HG03039 (cell line): ENCODE measurements at regions not wholly inside any gene's neighbourhood (a gene's known extent, or its start where the extent isn't known, plus 50 kb on each side); places are given as distances from the start of the nearest gene placed in this dataset.

Experiments used
- ATAC-seq: cut with Tn5 transposase; IDR thresholded peaks from one replicate; pipeline ENCODE4 v1.9.1; 2021; ENCODE audit warnings: mild to moderate bottlenecking, moderate library complexity; ENCODE audit not compliant: unreplicated experiment

DNA sequence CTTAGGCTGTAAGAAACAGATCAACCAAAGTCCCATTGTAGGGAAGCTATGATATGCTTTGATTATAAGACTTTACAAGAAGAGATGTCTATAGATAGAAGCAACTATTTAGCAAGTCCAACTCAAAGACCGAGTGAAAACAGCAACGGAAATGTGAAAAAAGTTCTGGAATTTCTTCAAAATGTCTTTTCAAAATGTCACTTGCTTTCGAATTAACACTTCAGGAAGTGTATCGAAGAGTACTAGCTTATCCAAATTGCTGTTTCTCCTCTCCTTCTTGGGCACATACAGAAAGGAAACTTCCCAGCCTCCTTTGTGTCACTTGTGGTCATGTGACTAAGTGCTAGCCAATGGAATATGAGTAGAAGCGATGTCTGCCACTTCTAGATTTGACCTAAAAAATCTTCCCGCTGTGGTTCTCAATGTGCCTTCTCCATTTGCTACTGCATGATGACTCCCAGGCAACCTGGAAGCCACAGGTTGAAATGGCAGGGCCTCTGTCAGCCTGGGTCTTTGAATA lies 89.9 kb downstream of the TSEN15 start:
- no peak for ATAC-seq

DNA sequence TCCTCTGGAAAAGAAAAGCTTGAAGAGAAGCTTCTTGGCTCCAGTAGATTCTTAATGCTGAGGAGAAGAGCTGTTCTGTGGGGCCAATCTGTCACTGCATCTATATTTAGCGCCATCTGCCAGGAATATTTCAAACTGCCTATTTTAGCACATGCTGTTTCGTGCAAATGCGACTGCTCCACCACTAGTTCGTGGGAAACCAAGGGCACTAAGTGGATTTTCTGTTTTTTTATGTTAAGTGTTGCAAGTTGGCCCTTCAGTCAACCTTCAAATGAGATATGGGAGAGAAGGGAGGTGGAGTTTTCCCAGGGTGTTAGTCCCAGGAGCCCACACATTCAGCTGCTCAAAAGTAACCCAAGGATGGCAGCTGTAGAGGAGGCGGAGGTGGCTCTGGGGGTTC lies 91.9 kb downstream of the TSEN15 start:
- no peak for ATAC-seq

DNA sequence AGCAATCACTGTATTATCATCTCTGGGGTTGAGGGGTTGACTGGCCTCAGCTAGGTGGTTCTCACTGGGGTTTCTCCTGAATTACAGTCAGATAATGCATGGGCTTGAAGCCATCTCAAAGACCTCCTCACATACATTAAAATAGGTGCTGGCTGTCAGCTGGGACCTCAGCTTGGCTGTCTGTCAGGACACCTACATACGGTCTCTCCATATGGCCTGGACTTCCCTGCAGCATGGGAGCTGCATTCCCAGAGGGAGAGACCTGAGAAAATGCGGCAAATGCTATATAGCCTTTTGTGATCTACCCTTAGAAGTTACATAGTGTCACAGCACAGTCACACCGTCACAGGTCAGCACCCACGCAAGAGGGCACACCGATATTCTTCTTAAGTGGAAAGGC lies 93.6 kb downstream of the TSEN15 start:
- no peak for ATAC-seq

DNA sequence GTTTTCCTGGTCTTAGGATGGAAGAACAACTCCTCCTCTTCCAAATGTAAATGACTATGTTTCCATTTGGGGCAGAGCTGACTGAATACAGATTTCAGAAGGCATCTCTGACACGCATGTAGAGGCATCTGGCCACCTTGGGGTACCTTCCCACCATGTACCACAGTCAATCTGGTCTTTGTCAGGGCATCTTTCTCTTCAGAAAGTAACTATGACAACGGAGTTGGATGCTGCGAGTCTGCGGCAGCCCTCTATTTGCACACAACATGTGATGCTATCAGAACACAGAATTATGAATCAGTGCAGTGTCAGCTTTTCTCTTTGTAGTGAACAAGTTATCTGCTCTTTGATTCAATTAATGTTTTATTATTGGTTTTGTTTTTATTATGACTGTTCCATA lies 94.7 kb downstream of the TSEN15 start:
- ATAC-seq: no peak

DNA sequence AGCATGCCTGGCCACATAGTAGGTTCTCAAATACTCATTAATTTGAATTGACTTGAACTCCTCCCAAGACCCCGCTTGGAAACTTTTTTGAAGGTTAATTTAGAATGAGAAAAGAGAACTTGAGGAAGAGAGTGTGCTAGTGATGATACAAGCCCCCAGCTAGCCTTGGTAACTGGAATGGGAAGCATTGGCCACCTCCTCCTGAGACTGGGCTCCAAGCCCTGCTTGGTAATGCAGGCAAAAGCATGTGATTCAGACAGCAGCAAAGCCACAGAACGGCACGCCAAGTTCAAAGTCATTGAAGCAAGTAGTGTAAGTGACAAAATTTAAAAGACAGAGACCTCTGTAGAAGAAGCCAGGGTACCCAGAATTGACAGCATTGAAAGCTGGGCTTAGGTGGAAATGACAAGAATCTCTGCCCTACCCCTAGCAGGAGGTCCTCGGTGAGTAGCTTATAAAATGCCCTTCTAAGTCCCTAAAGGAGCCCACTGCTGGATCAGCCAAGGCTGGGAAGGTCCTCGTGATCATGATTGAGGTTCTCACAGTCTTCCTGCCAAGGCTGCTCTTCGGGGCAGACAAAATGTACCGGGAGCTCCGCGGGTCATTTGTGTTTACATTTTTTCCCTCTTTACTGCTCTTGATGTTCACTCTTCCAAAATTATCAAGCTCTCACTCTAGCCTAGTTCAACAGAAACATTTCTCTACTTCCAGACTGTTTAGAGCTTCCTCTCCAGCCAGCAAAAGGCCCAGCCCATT lies 99.4 kb downstream of the TSEN15 start:
- ATAC-seq: no peak

DNA sequence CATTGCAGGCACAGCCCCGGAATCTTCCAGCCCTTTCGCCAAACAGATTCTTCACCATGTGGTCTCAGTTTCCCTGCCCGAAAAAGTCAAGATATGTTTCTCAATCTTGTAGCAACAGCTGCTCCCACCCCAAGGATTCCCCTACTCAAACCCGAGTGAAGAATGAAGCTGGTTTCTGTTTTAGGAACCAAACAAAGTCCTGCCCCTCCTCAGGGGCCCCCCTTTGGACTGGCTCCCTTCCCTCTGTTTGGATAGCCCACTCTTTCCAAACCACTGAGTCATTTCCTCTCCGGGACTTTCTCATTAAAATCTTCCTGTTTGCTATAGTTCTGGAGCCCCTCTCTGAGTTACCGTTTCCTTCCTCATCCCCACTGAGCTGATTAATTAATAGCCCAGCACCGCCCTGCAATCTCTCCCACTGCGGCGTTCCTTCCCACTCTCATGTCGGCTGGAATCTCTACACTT lies 100.9 kb downstream of the TSEN15 start:
- ATAC-seq: no peak

DNA sequence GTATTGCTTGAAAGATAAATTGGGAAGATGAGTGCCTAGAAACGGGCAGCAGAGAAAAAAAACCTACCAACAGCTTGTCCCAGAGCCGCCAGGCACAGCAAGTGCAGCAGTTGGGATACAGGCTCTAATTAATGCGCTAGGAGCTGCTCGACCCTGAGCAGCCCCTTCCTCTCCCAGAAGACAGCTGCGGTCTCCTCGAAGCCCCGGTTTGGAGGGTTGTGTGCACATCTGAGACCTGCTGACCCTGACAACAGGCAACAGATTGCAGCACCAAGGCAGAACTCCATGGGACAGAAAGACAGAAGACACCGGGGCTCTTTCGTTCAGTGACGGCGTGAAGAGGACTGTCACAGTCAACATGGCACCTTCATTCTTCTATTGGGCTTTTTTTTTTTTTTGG lies 101.4 kb downstream of the TSEN15 start:
- no peak for ATAC-seq

DNA sequence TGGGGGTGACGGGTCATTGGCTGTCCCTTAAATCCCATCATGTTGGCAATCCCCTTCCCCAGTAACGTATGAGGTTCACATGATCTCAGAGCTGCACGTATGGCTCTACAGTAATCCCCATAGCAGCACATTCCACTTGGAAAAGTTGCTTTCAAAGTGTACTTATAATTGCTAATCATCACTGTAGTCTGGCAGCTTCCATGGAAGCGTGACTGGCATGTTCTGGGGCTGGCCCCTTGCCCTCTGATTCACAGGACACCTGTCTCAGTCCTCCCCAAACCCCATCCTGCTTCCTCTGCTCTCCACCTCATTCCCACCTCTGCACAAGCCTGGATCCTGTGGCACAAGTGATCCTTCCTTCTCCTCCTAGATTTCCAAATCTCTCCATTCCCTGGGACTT lies 102.2 kb downstream of the TSEN15 start:
- ATAC-seq: no peak

DNA sequence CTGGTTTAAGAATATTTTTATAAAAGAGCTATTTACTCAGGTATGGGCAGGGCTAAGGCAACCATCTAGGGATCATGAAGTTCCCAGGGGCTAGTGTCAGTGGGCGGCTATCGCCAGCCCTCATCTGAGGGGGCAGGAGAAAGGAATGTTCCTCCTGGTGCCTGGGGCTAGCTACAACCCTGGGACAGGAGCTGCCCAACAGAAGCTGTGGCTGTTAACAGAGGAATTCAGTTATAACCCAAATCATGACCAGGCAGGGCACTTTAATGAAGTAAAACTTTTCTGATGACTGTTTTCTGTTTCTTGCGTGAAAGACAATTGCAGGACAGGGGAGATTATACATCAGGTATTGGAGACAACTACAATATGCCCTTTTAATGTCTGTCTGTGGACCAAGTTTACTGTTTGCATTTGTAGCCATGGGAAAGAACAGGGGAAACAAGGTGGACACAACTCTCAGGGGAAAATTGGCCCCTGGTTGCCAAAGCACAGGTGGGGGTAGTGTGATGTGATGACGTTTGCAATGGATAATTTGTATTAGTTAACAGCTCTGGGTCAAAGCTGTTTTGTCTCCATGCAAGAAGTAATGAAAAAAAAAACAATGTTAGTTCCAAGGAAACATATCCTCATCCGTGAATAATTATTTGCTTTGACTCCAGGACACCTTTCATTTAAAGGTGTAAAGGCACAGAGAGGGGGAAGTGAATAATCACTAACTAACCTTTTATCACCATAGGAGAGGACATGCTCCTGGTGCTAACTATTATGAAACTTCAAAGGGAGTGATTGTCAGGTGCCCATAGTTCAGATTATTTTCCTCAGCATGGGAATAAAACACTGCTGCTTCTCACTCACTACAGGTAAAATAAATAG lies 105.2 kb downstream of the TSEN15 start:
- no peak for ATAC-seq

DNA sequence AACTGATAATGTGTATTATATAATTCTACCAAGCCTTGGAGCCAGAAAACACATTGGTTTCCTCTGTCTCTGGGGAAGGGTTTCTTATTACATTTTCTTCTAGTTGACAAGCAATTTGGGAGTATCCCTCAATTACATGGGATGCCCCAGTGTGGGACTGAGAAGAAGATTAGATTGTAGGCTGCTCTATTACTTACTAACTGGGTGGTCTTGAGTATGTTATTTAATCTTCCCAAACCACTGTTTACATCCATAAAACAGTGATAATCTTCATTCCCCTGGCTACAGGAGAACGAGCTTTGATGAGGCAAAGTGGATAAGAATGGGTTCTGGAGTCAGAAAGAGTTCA lies 105.8 kb downstream of the TSEN15 start:
- no peak for ATAC-seq

DNA sequence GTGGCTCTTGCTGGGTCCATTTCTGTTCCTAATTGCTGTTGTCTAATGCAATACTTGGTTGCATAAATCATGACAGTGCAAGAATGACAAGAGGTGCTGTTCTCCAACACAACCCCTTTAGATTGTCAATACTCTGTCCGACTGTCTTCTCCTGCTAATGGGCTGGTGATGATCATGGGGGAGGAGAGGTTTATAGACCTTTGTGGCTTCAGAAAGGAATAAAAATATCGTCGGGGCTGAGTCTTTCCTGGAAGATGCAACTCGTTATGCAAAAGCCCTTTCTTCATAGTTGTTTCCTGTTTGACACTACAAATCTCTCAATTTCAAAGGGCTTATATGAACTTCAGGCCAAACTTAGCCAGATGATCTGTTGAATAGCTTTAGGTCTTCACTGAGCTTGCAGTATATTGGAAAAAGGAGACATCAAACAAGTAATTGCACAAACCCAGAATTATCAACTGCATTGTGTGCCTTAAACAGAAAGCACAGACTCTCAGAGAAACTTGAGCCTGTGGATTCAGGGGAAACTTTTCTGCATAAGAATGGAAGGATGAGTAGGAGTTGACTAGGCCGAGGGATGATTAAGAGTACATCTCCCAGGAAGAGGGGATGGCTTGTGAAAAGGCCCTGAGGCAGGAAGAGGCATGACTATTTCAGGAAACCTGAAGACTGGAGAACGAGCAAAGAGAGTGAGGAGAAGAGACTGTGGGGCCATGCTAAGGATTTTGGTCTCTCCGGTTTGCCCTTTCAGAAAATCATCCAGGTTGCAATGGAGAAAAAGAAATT lies 107.6 kb downstream of the TSEN15 start:
- ATAC-seq: no peak

DNA sequence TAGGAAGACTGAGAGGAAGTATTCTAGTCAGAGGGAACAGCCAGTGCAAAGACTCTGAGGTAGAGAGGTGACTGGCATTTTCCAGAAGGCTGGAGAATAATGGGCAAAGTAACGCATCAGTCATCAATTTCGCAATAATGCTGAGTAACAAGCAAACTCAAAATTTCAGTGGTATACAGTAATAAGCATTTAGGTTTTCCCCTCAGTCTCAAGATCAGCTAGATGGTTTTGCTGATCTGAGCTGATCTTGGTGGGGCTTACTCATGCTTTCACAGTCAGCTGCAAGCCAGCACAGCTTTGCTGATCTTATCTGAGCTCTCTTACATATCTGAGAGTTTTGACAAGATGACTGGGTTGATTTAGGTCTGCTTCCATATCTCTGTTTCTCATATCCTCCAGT lies 108.7 kb downstream of the TSEN15 start:
- peak; percentile 44 for ATAC-seq

DNA sequence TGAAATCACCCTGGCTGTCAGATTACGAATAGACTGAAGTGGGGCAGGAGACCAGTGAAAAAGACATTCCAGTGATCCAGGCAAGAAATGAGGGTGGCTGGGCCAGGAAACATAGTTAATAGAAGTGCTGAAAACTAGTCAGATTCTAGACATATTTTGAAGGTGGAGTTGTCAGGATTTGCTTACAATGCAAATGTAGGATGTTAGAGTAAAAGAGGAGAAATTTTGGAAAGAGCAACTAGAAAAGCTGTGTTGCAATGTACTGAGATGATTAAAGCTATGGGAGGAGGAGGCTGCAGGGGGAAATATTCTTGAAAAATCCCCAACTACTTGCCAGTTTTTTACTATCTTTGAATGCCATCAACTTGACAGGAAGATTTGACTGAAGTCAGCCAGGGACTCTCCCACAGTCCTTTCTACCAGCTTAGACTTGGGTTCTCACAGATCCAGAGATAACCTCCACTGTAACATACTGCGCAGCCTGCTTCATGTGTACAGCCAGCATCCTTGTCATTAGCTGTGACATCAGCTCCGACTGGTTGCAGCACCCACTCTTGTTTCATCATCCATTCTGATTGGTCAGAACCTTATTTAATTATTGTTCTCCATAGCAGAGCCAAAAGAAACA lies 109.7 kb downstream of the TSEN15 start:
- no peak for ATAC-seq

DNA sequence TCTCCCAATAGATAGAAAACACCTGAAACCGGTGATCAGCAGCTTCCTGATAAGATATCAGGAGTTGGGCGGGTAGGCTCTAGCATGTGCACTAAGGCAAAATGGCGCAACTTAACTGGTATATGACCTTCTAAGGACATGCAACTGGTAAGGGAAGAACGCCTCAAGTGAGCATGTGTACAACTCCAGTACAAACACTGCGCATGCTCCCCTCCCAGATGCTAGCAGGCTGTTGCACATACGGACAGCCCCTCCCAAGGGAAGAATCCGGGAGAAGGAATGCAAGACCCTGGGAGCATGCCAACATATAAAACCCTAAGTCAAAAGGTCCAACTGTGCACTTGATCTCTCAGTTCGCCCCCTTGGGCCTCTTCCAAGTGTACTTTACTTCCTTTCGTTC lies 110.8 kb downstream of the TSEN15 start:
- no peak for ATAC-seq

DNA sequence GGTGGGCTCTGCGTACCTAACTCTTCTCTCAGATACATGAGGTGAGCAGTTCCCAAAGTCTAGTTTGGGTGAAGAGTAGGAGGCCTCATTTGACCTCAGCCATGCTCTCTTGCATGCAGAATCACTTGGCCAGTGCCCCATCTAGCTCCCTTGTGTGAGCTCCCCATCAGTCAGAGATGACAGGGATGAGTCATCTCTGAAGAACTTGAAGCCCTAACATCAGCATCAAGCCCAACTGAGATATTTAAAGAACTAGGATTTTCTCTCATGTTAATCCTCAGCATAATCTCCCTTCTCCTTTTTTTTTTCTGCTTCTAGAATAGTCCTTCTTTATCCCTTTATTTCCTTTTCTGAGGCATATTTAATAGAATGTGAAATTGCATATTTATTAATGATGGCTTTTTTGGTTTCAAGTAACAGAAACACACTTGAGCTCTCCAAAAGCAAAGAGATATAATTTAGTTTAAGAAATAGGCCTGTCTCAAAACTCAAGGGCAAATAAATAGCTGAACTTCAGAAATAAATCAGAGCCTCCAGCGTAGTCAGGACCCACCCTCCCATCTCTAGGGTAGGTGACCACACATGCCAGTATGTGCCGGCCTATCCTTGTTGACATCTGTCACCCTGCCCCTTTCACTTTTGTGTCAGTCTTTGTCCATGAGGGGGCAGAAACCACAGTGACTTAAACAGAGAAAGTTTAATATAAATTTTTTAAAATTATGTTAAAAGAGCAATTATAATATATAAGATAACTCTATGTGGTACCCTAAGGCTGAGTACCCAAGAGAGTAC lies 112.3 kb downstream of the TSEN15 start:
- ATAC-seq: peak; percentile 73

DNA sequence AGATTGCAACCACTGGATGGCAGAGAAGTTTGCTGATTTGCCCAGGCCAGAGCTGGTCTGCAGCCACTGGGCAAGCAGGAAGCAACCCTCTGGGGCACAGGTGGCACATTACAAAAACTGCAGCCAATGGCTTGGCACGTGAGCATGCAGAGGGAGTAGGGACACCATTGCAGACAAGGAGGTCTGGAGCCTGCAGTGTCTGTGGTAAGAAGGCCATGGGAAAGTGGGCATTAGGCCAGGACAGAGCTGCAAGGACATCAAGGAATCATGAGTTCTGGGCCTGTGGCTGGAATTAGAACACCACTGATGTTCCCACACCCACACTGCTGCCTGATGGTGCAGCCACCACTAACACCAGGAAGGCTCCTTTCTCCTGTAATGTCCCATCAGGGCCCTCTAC lies 113.0 kb downstream of the TSEN15 start:
- ATAC-seq: no peak

DNA sequence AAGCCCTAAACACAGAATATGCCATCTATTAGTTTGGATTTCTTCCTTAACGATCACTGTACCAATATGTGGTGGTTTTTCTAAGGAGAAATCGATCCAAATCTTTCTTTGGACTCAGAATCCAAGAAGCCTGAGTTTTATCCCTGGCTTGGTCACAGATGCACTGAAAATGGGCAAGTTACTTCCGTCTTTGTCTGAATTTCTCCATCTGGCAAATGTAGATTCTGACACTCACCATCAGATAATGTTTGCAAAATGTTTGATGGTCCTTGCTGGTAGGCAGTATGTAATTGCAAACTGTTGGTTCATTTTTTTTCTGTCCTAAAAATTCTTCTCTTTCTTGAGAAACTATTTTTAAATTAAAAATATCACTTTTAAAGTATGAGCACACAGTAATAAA lies 115.0 kb downstream of the TSEN15 start:
- ATAC-seq: no peak

DNA sequence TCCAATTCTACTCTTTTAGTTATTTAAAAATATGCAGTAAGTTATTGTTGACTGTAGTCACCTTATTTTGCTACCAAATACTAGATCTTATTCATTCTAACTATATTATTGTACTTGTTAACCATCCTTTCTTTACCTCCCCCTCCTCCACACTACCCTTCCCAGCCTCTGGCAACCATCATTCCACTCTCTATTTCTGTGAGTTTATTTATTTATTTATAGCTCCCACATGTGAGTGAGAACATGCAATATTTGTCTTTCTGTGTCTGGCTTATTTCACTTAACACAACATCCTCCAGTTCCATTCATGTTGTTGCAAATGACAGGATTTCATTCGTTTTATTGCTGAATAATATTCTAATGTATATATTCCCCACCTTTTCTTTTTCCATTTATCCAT lies 115.8 kb downstream of the TSEN15 start:
- no peak for ATAC-seq

DNA sequence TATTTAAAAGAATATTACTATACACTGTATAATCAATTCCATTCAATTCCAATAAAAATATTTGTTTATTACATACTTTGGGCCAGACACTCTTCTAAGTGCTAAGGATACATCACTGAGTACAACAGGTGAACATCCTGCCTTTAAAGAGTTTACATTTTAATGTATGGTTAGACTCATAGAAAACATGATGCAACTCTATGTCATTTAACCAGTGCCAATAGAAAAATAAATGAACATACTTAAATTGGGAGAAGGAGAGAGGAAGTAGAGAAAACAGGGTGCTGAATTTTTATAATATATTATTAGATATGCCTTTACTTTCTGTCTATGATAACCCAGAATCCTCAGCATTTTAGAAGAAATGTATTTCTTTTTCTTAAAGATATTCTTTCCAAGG lies 119.2 kb downstream of the TSEN15 start:
- no peak for ATAC-seq

DNA sequence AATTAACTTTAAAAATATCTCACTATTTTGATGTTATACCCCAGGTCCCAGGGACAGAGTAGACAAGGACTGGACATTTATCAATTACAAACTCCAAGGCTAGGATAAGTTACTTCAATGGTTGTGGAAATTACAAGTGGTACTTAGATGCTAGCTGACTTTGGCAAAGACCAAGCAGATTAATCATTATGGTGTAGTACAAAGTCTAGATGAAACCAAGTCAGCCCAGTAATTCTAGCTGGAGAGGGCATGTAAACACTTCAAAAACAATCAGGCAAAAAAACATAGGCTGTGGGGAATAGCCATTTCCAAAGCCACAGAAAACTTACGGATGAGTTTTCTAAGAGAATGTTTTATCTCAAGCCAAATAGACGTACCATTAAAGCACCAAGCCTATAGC lies 124.5 kb downstream of the TSEN15 start:
- no peak for ATAC-seq
